ENCODE measurements at regions not wholly inside any gene's neighbourhood (a gene's known extent, or its start where the extent isn't known, plus 50 kb on each side); places are given as distances from the start of the nearest gene placed in this dataset.

- no peaks in the 10 kb centered on the region for H3K9me3 ChIP-seq (ENCODE audit: low read depth, low read length)
- no peak for TF ChIP-seq CTCF (IDR thresholded peaks at IDR 0.05; ENCODE audit: extremely low read depth, low read depth, low read length)
- H3K79me2 ChIP-seq (ENCODE audit: insufficient read depth, low read length) = no peaks in the 10 kb centered on the region
- H3K27ac ChIP-seq (ENCODE audit: low read depth, low read length) = no peak overlapping the region
- H3K36me3 ChIP-seq (ENCODE audit: insufficient read depth, low read length) = no peaks in the 10 kb centered on the region
- H3K4me2 ChIP-seq (ENCODE audit: insufficient read depth, low read length) = no peak overlapping the region
- no peaks in the 10 kb centered on the region for H3K27me3 ChIP-seq (ENCODE audit: insufficient read depth, low read length)
- DNase-seq (ENCODE audit: insufficient read length, low spot score, missing footprints) = no peak
- no peak overlapping the region for H2AFZ ChIP-seq (ENCODE audit: low read length)
- H3K4me1 ChIP-seq (ENCODE audit: insufficient read depth, low read length) = no peaks in the 10 kb centered on the region
- no peak overlapping the region for H3K4me3 ChIP-seq (ENCODE audit: insufficient read depth, low read length)
- H4K20me1 ChIP-seq (ENCODE audit: insufficient read depth, low read length) = no peaks in the 10 kb centered on the region
Observed at GRCh38 chr12:5189173-5189572, 145.5 kb downstream of the KCNA5 start.

GRCh38 chr12:5191803-5192538, 148.3 kb downstream of the KCNA5 start:
- H3K27me3 ChIP-seq (ENCODE audit: insufficient read depth, low read length) = no peaks in the 10 kb centered on the region
- no peak overlapping the region for H2AFZ ChIP-seq (ENCODE audit: low read length)
- H3K4me2 ChIP-seq (ENCODE audit: insufficient read depth, low read length) = no peak overlapping the region
- H3K36me3 ChIP-seq (ENCODE audit: insufficient read depth, low read length) = no peaks in the 10 kb centered on the region
- no peaks in the 10 kb centered on the region for H3K79me2 ChIP-seq (ENCODE audit: insufficient read depth, low read length)
- no peak overlapping the region for H3K27ac ChIP-seq (ENCODE audit: low read depth, low read length)
- no peaks in the 10 kb centered on the region for H3K9me3 ChIP-seq (ENCODE audit: low read depth, low read length)
- H3K4me1 ChIP-seq (ENCODE audit: insufficient read depth, low read length) = no peaks in the 10 kb centered on the region
- TF ChIP-seq CTCF (IDR thresholded peaks at IDR 0.05; ENCODE audit: extremely low read depth, low read depth, low read length) = no peak
- no peaks in the 10 kb centered on the region for H4K20me1 ChIP-seq (ENCODE audit: insufficient read depth, low read length)
- H3K4me3 ChIP-seq (ENCODE audit: insufficient read depth, low read length) = no peak overlapping the region
- DNase-seq (ENCODE audit: insufficient read length, low spot score, missing footprints) = no peak

DNA sequence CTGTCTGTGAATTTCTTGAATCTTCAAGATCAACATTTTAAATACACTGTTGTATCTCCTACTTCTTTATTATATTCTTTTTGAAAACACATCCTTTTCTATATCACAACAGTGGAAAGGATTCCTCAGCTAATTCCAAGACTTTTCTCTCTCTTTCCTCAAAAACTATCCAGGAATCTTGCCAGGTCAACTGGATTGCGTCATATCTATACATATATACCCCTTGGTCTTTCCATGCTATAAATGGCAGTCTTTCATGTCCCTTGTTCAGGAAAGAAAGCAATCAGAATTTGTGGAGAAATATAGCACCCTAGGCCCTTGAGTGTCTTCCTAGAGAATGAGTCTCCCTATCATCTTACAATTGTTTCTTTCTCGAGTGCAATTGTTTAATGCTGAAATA, 149.0 kb downstream of the KCNA5 start:
- Histone ChIP-seq H3K4me1 (ENCODE audit: insufficient read depth, low read length) (no peaks in the 10 kb centered on the region), H3K4me3 (ENCODE audit: insufficient read depth, low read length) (no peak overlapping the region), H3K27me3 (ENCODE audit: insufficient read depth, low read length) (no peaks in the 10 kb centered on the region), H3K27ac (ENCODE audit: low read depth, low read length) (no peak overlapping the region), H2AFZ (ENCODE audit: low read length) (no peak overlapping the region), H3K79me2 (ENCODE audit: insufficient read depth, low read length) (no peaks in the 10 kb centered on the region), H3K36me3 (ENCODE audit: insufficient read depth, low read length) (no peaks in the 10 kb centered on the region), H3K9me3 (ENCODE audit: low read depth, low read length) (no peaks in the 10 kb centered on the region), H4K20me1 (ENCODE audit: insufficient read depth, low read length) (no peaks in the 10 kb centered on the region), H3K4me2 (ENCODE audit: insufficient read depth, low read length) (no peak overlapping the region)
- no peak for TF ChIP-seq CTCF (IDR thresholded peaks at IDR 0.05; ENCODE audit: extremely low read depth, low read depth, low read length)
- no peak for DNase-seq (ENCODE audit: insufficient read length, low spot score, missing footprints)

DNA sequence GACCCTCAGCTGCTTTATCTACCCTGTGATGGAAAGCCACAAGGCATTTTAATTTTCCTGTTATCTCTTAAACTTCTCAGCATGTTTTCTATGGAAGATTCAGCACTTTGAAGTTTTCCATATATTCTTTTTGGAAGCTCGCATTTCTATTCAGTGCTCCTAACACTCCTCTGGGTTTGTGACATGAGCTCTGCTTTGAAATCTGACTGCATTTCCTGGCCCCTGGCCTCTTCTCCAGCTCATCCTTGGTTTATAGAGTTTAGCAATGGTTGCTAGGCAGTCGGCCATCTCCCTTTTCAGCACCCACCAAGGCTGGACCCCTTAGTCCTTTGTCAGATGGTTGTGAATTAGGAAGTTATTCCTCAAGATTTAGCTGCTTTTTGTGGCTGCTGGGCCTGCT, 150.6 kb downstream of the KCNA5 start:
- no peak for DNase-seq (ENCODE audit: insufficient read length, low spot score, missing footprints)
- no peak overlapping the region for H3K27ac ChIP-seq (ENCODE audit: low read depth, low read length)
- TF ChIP-seq CTCF (IDR thresholded peaks at IDR 0.05; ENCODE audit: extremely low read depth, low read depth, low read length) = no peak
- H3K4me2 ChIP-seq (ENCODE audit: insufficient read depth, low read length) = no peak overlapping the region
- H3K79me2 ChIP-seq (ENCODE audit: insufficient read depth, low read length) = no peaks in the 10 kb centered on the region
- no peaks in the 10 kb centered on the region for H4K20me1 ChIP-seq (ENCODE audit: insufficient read depth, low read length)
- no peaks in the 10 kb centered on the region for H3K27me3 ChIP-seq (ENCODE audit: insufficient read depth, low read length)
- H3K9me3 ChIP-seq (ENCODE audit: low read depth, low read length) = no peaks in the 10 kb centered on the region
- H3K4me3 ChIP-seq (ENCODE audit: insufficient read depth, low read length) = no peak overlapping the region
- H2AFZ ChIP-seq (ENCODE audit: low read length) = no peak overlapping the region
- no peaks in the 10 kb centered on the region for H3K4me1 ChIP-seq (ENCODE audit: insufficient read depth, low read length)
- H3K36me3 ChIP-seq (ENCODE audit: insufficient read depth, low read length) = no peaks in the 10 kb centered on the region

All from osteoblast (primary cell).